ENCODE measurements at regions not wholly inside any gene's neighbourhood (a gene's known extent, or its start where the extent isn't known, plus 50 kb on each side); places are given as distances from the start of the nearest gene placed in this dataset.

- DNase-seq (ENCODE audit: extremely low spot score): no peak
- no peak for TF ChIP-seq SP1 (IDR thresholded peaks at IDR 0.05)
- TF ChIP-seq ZNF384 (IDR thresholded peaks at IDR 0.05): no peak
- no peak for TF ChIP-seq LEF1 (IDR thresholded peaks at IDR 0.05; ENCODE audit: borderline replicate concordance)
- TF ChIP-seq BHLHE40 (IDR thresholded peaks at IDR 0.05; ENCODE audit: borderline replicate concordance): no peak
- no peak for TF ChIP-seq SUZ12 (IDR thresholded peaks at IDR 0.05)
- TF ChIP-seq CTBP1 (IDR thresholded peaks at IDR 0.05; ENCODE audit: borderline replicate concordance): no peak
- TF ChIP-seq FOXA1 (IDR thresholded peaks at IDR 0.05): no peak
- no peak for TF ChIP-seq FOXK2 (IDR thresholded peaks at IDR 0.05)
- TF ChIP-seq ARNT (IDR thresholded peaks at IDR 0.05): no peak
- TF ChIP-seq FOXM1 (IDR thresholded peaks at IDR 0.05; ENCODE audit: borderline replicate concordance): no peak
- TF ChIP-seq PKNOX1 (IDR thresholded peaks at IDR 0.05): no peak
- no peak for TF ChIP-seq ELF4 (IDR thresholded peaks at IDR 0.05)
- no peak for TF ChIP-seq NFRKB (IDR thresholded peaks at IDR 0.05)
- no peak for TF ChIP-seq L3MBTL2 (conservative IDR thresholded peaks at IDR 0.05)
- TF ChIP-seq TARDBP (IDR thresholded peaks at IDR 0.05): no peak
- no peak for TF ChIP-seq HDGF (IDR thresholded peaks at IDR 0.05; ENCODE audit: borderline replicate concordance)
- CTCF ChIA-PET: no interaction called here
- POLR2A ChIA-PET: no interaction called here
These were observed 111.3 kb downstream of the OLFM1 start for GRCh38 chr9:135198586-135199285.

- DNase-seq (ENCODE audit: extremely low spot score): no peak
- CTCF ChIA-PET: no interaction called here
- TF ChIP-seq NFRKB (IDR thresholded peaks at IDR 0.05): no peak
- TF ChIP-seq CTBP1 (IDR thresholded peaks at IDR 0.05; ENCODE audit: borderline replicate concordance): no peak
- TF ChIP-seq SP1 (IDR thresholded peaks at IDR 0.05): no peak
- no peak for TF ChIP-seq FOXK2 (IDR thresholded peaks at IDR 0.05)
- TF ChIP-seq PKNOX1 (IDR thresholded peaks at IDR 0.05): no peak
- TF ChIP-seq ELF4 (IDR thresholded peaks at IDR 0.05): no peak
- no peak for TF ChIP-seq FOXM1 (IDR thresholded peaks at IDR 0.05; ENCODE audit: borderline replicate concordance)
- TF ChIP-seq FOXA1 (IDR thresholded peaks at IDR 0.05): no peak
- no peak for TF ChIP-seq LEF1 (IDR thresholded peaks at IDR 0.05; ENCODE audit: borderline replicate concordance)
- no peak for TF ChIP-seq TARDBP (IDR thresholded peaks at IDR 0.05)
- no peak for TF ChIP-seq ARNT (IDR thresholded peaks at IDR 0.05)
- no peak for TF ChIP-seq BHLHE40 (IDR thresholded peaks at IDR 0.05; ENCODE audit: borderline replicate concordance)
- TF ChIP-seq ZNF384 (IDR thresholded peaks at IDR 0.05): no peak
- no peak for TF ChIP-seq L3MBTL2 (conservative IDR thresholded peaks at IDR 0.05)
- no peak for TF ChIP-seq HDGF (IDR thresholded peaks at IDR 0.05; ENCODE audit: borderline replicate concordance)
- no peak for TF ChIP-seq SUZ12 (IDR thresholded peaks at IDR 0.05)
- POLR2A ChIA-PET: no interaction called here
These were observed 112.0 kb downstream of the OLFM1 start for GRCh38 chr9:135199489-135199888.

- DNase-seq (ENCODE audit: extremely low spot score): no peak
- ChIA-PET CTCF (no interaction called here), POLR2A (no interaction called here)
- TF ChIP-seq LEF1 (IDR thresholded peaks at IDR 0.05; ENCODE audit: borderline replicate concordance) (no peak), CTBP1 (IDR thresholded peaks at IDR 0.05; ENCODE audit: borderline replicate concordance) (no peak), ZNF384 (IDR thresholded peaks at IDR 0.05) (no peak), SUZ12 (IDR thresholded peaks at IDR 0.05) (no peak), SP1 (IDR thresholded peaks at IDR 0.05) (no peak), L3MBTL2 (conservative IDR thresholded peaks at IDR 0.05) (no peak), BHLHE40 (IDR thresholded peaks at IDR 0.05; ENCODE audit: borderline replicate concordance) (no peak), FOXA1 (IDR thresholded peaks at IDR 0.05) (no peak), PKNOX1 (IDR thresholded peaks at IDR 0.05) (no peak), FOXM1 (IDR thresholded peaks at IDR 0.05; ENCODE audit: borderline replicate concordance) (no peak), TARDBP (IDR thresholded peaks at IDR 0.05) (no peak), NFRKB (IDR thresholded peaks at IDR 0.05) (no peak), FOXK2 (IDR thresholded peaks at IDR 0.05) (no peak), ARNT (IDR thresholded peaks at IDR 0.05) (no peak), ELF4 (IDR thresholded peaks at IDR 0.05) (no peak), HDGF (IDR thresholded peaks at IDR 0.05; ENCODE audit: borderline replicate concordance) (no peak)
These were observed 114.2 kb downstream of the OLFM1 start for GRCh38 chr9:135201711-135202110.

GRCh38 chr9:135204177-135204576, 116.7 kb downstream of the OLFM1 start:
- DNase-seq (ENCODE audit: extremely low spot score): no peak
- ChIA-PET POLR2A (no interaction called here), CTCF (no interaction called here)
- no peak for TF ChIP-seq HDGF (IDR thresholded peaks at IDR 0.05; ENCODE audit: borderline replicate concordance)
- TF ChIP-seq LEF1 (IDR thresholded peaks at IDR 0.05; ENCODE audit: borderline replicate concordance): no peak
- TF ChIP-seq SP1 (IDR thresholded peaks at IDR 0.05): no peak
- no peak for TF ChIP-seq L3MBTL2 (conservative IDR thresholded peaks at IDR 0.05)
- TF ChIP-seq TARDBP (IDR thresholded peaks at IDR 0.05): no peak
- TF ChIP-seq ELF4 (IDR thresholded peaks at IDR 0.05): no peak
- TF ChIP-seq NFRKB (IDR thresholded peaks at IDR 0.05): no peak
- TF ChIP-seq FOXA1 (IDR thresholded peaks at IDR 0.05): no peak

- no peak for DNase-seq (ENCODE audit: extremely low spot score)
- CTCF ChIA-PET: no interaction called here
- POLR2A ChIA-PET: no interaction called here
- no peak for TF ChIP-seq ELF4 (IDR thresholded peaks at IDR 0.05)
- no peak for TF ChIP-seq FOXK2 (IDR thresholded peaks at IDR 0.05)
- no peak for TF ChIP-seq FOXA1 (IDR thresholded peaks at IDR 0.05)
- TF ChIP-seq CTBP1 (IDR thresholded peaks at IDR 0.05; ENCODE audit: borderline replicate concordance): no peak
- no peak for TF ChIP-seq FOXM1 (IDR thresholded peaks at IDR 0.05; ENCODE audit: borderline replicate concordance)
- TF ChIP-seq ZNF384 (IDR thresholded peaks at IDR 0.05): no peak
- no peak for TF ChIP-seq ARNT (IDR thresholded peaks at IDR 0.05)
- TF ChIP-seq SUZ12 (IDR thresholded peaks at IDR 0.05): no peak
- no peak for TF ChIP-seq L3MBTL2 (conservative IDR thresholded peaks at IDR 0.05)
These were observed 121.7 kb downstream of the OLFM1 start for GRCh38 chr9:135209136-135209535.

- CTCF ChIA-PET: no interaction called here
- POLR2A ChIA-PET: no interaction called here
- no peak for DNase-seq (ENCODE audit: extremely low spot score)
- TF ChIP-seq SUZ12 (IDR thresholded peaks at IDR 0.05) (no peak), NFRKB (IDR thresholded peaks at IDR 0.05) (no peak), BHLHE40 (IDR thresholded peaks at IDR 0.05; ENCODE audit: borderline replicate concordance) (no peak), SP1 (IDR thresholded peaks at IDR 0.05) (no peak), TARDBP (IDR thresholded peaks at IDR 0.05) (no peak), ARNT (IDR thresholded peaks at IDR 0.05) (no peak), CTBP1 (IDR thresholded peaks at IDR 0.05; ENCODE audit: borderline replicate concordance) (no peak), HDGF (IDR thresholded peaks at IDR 0.05; ENCODE audit: borderline replicate concordance) (no peak), FOXK2 (IDR thresholded peaks at IDR 0.05) (no peak), FOXM1 (IDR thresholded peaks at IDR 0.05; ENCODE audit: borderline replicate concordance) (no peak), FOXA1 (IDR thresholded peaks at IDR 0.05) (no peak), ZNF384 (IDR thresholded peaks at IDR 0.05) (no peak), PKNOX1 (IDR thresholded peaks at IDR 0.05) (no peak)
These were observed 122.4 kb downstream of the OLFM1 start for GRCh38 chr9:135209852-135210251.

All from HEK293T (cell line).